CD4-positive, alpha-beta T cell (primary cell): ENCODE measurements at regions not wholly inside any gene's neighbourhood (a gene's known extent, or its start where the extent isn't known, plus 50 kb on each side); places are given as distances from the start of the nearest gene placed in this dataset.

Experiments
- ATAC-seq: fragments of 200-7000 bp; cut with Tn5 transposase; one replicate; pipeline ENCODE4 v1.10.0; 2022; ENCODE audit warnings: mild to moderate bottlenecking; ENCODE audit not compliant: poor library complexity
- CTCF ChIA-PET: fragments of 350-600 bp; sonication (Branson Sonifier 250); formaldehyde crosslinking; loops from one replicate; lab custom pipeline; 2021; ENCODE audit warnings: antibody characterized with exemption, inconsistent platforms; lab: Charles Lee
- POLR2A ChIA-PET: fragments of 350-600 bp; sonication (Branson Sonifier 250); formaldehyde crosslinking; loops from one replicate; lab custom pipeline; 2021; ENCODE audit warnings: antibody characterized with exemption, inconsistent platforms; lab: Charles Lee
- DNase-seq, 14 experiments: peaks; one replicate each; pipeline ENCODE4 v3.0.0-alpha.2; 2013 to 2020; ENCODE audit warnings: mixed read lengths in 2 of 14
- H3K27ac ChIP-seq, 2 donors: one replicate each; pipeline versions ENCODE4 v1.5.1 to v1.7.0; 2013; ENCODE audit warnings: low read length in 2 of 2, low read depth in 1 of 2, mild to moderate bottlenecking in 1 of 2
- H3K27me3 ChIP-seq, 2 experiments: 1 replicate in 1 of 2; 2 replicates in 1 of 2; pipeline versions ENCODE4 v1.6.1 to v1.7.0; 2013; ENCODE audit warnings: low read length in 2 of 2, control low read depth in 1 of 2, mild to moderate bottlenecking in 1 of 2, moderate library complexity in 1 of 2; ENCODE audit not compliant: insufficient read depth in 2 of 2, control insufficient read depth in 1 of 2
- H3K36me3 ChIP-seq: one replicate; pipeline ENCODE4 v1.6.1; 2013; ENCODE audit warnings: low read length, control low read depth; ENCODE audit not compliant: insufficient read depth
- H3K4me1 ChIP-seq: one replicate; pipeline ENCODE4 v1.6.1; 2013; ENCODE audit warnings: low read length, control low read depth; ENCODE audit not compliant: insufficient read depth
- H3K4me3 ChIP-seq: one replicate; pipeline ENCODE4 v1.5.1; 2013; ENCODE audit warnings: mild to moderate bottlenecking, low read length, moderate library complexity
- H3K9me3 ChIP-seq, 2 experiments: 1 replicate in 1 of 2; 2 replicates in 1 of 2; pipeline versions ENCODE4 v1.6.1 to v1.7.0; 2013; ENCODE audit warnings: low read length in 2 of 2, mild to moderate bottlenecking in 2 of 2, control low read depth in 1 of 2, moderate library complexity in 1 of 2; ENCODE audit not compliant: control insufficient read depth in 1 of 2, insufficient read depth in 1 of 2
- H3K27ac Mint-ChIP-seq: one replicate; pipeline ENCODE4 v1.8.0; 2020; ENCODE audit warnings: mixed read lengths
- H3K27me3 Mint-ChIP-seq: one replicate; pipeline ENCODE4 v1.8.0; 2021; ENCODE audit warnings: mixed read lengths
- H3K36me3 Mint-ChIP-seq: one replicate; pipeline ENCODE4 v1.8.0; 2021; ENCODE audit warnings: low read depth, mixed read lengths
- H3K4me1 Mint-ChIP-seq: one replicate; pipeline ENCODE4 v1.8.0; 2021; ENCODE audit warnings: low read depth, mixed read lengths
- H3K4me3 Mint-ChIP-seq: one replicate; pipeline ENCODE4 v1.8.0; 2020; ENCODE audit warnings: mild to moderate bottlenecking, mixed read lengths
- H3K9me3 Mint-ChIP-seq: one replicate; pipeline ENCODE4 v1.8.0; 2020; ENCODE audit warnings: mixed read lengths
- CTCF ChIP-seq: fragments of 200-600 bp; IDR thresholded peaks from one replicate; pipeline ENCODE4 v1.8.0; 2022; ENCODE audit warnings: antibody characterized with exemption, mild to moderate bottlenecking
- intact Hi-C, 2 experiments: fragments of 100-400 bp; cut with DNase I in 1 of 2; cut with micrococcal nuclease in 1 of 2; formaldehyde crosslinking; loops; one replicate each; pipeline versions ENCODE4 v1.15.1 to v1.9.0; 2023 to 2025; cut with DNase I, micrococcal nuclease

DNA sequence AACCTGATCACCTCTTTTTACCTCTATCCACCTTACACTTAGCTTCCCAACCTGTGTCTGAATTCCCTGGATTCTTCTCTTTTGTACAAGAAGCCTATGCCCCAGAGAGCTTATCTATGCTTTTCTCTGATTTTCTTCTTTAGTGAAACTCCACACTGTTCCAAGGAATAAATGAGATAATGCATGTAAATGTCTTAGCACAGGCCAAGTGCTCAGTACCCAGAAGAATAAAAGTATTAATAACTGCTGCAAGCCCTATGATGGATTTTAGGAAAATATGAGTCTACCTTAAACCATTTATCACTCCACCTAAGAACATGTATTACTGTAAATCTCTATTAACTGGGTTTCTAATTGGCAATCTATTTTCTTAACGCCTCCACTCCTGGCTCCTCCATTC lies 168.5 kb upstream of the TNC start:
- no peak for TF ChIP-seq CTCF
- Histone ChIP-seq H3K4me3 (no peak overlapping the region), H3K36me3 (no peaks in the 10 kb centered on the region), H3K27me3 (peaks cover 2 to 7% of the 10 kb centered on the region in 2 experiments), H3K9me3 (no peaks in the 10 kb centered on the region), H3K27ac (no peak overlapping the region), H3K4me1 (no peaks in the 10 kb centered on the region)
- POLR2A ChIA-PET, result no interaction called here
- no peak overlapping the region for H3K4me3 Mint-ChIP-seq
- H3K9me3 Mint-ChIP-seq, result no peaks in the 10 kb centered on the region
- no peak for DNase-seq
- H3K36me3 Mint-ChIP-seq, result no peaks in the 10 kb centered on the region
- CTCF ChIA-PET, result no interaction called here
- H3K27me3 Mint-ChIP-seq, result peaks cover 25% of the 10 kb centered on the region
- intact Hi-C loops, result no loop called here
- H3K4me1 Mint-ChIP-seq, result no peaks in the 10 kb centered on the region
- ATAC-seq, result no peak
- no peak overlapping the region for H3K27ac Mint-ChIP-seq

- POLR2A ChIA-PET, result no interaction called here
- Histone ChIP-seq H3K27me3 (peaks cover 7 to 11% of the 10 kb centered on the region in 2 experiments), H3K4me3 (no peak overlapping the region), H3K9me3 (no peaks in the 10 kb centered on the region), H3K4me1 (no peaks in the 10 kb centered on the region), H3K27ac (no peak overlapping the region), H3K36me3 (no peaks in the 10 kb centered on the region)
- peaks cover 10% of the 10 kb centered on the region for H3K27me3 Mint-ChIP-seq
- intact Hi-C loops, result no loop called here
- H3K4me1 Mint-ChIP-seq, result no peaks in the 10 kb centered on the region
- H3K36me3 Mint-ChIP-seq, result no peaks in the 10 kb centered on the region
- no peak overlapping the region for H3K4me3 Mint-ChIP-seq
- no peak overlapping the region for H3K27ac Mint-ChIP-seq
- ATAC-seq (no peak), DNase-seq (no peak)
- H3K9me3 Mint-ChIP-seq, result no peaks in the 10 kb centered on the region
- CTCF ChIA-PET, result no interaction called here
- no peak for TF ChIP-seq CTCF
Measured at GRCh38 chr9:115289757-115290208, 171.8 kb upstream of the TNC start.

GRCh38 chr9:115291841-115292240 lies 173.9 kb upstream of the TNC start:
- H3K4me3 ChIP-seq, result no peak overlapping the region
- H3K4me1 Mint-ChIP-seq, result no peaks in the 10 kb centered on the region
- H3K27ac Mint-ChIP-seq, result no peak overlapping the region
- CTCF ChIA-PET, result interaction anchor here (0.7 kb wide), 1 partner anchor 12 kb away, joined by 3 read pairs; no protein-coding TSS in a partner anchor
- no peaks in the 10 kb centered on the region for H3K36me3 Mint-ChIP-seq
- H3K27me3 Mint-ChIP-seq, result peaks cover 13% of the 10 kb centered on the region
- H3K27me3 ChIP-seq, result peaks cover 7 to 10% of the 10 kb centered on the region in 2 experiments
- DNase-seq (no peak), ATAC-seq (no peak)
- H3K9me3 Mint-ChIP-seq, result no peaks in the 10 kb centered on the region
- H3K36me3 ChIP-seq, result no peaks in the 10 kb centered on the region
- no peaks in the 10 kb centered on the region for H3K9me3 ChIP-seq
- POLR2A ChIA-PET, result no interaction called here
- no peak overlapping the region for H3K27ac ChIP-seq
- TF ChIP-seq CTCF, result no peak
- H3K4me1 ChIP-seq, result no peaks in the 10 kb centered on the region
- intact Hi-C loops, result no loop called here
- H3K4me3 Mint-ChIP-seq, result no peak overlapping the region
